Hematopoietic multipotent progenitor cell treated with erythropoietin and hydrocortisone succinate and interleukin-3 and kit ligand, for 15 days (in vitro differentiated cells): ENCODE measurements at regions not wholly inside any gene's neighbourhood (a gene's known extent, or its start where the extent isn't known, plus 50 kb on each side); places are given as distances from the start of the nearest gene placed in this dataset.
"Not testable (repeated sequence)": the region's sequence is repeated elsewhere in the genome, so short reads cannot be mapped to it uniquely, and the experiment has no call there.

Source experiments
- DNase-seq: peaks from one replicate; pipeline ENCODE4 v3.0.0-alpha.2; 2015; ENCODE audit warnings: low spot score

DNA sequence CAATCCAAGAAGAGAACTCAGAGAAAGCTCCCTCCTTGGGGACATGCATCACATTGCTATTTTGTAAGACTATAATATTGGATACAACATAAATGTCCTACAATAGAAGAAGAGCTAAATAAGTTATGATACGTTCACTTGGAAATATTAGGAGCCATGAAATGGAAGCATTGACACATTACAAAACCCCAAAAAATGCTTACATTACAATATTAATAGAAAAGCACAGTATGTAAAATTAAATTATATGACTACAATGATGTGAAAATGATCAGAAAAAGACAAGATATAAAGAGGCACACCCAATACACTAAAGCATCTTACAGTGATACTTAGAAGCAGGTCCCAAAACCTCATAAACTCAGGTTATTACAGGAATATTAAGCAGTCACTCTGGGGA, 694.1 kb downstream of the TOX3 start:
- DNase-seq: no peak

GRCh38 chr16:51851111-51851510, 695.8 kb downstream of the TOX3 start:
- DNase-seq: no peak

DNA sequence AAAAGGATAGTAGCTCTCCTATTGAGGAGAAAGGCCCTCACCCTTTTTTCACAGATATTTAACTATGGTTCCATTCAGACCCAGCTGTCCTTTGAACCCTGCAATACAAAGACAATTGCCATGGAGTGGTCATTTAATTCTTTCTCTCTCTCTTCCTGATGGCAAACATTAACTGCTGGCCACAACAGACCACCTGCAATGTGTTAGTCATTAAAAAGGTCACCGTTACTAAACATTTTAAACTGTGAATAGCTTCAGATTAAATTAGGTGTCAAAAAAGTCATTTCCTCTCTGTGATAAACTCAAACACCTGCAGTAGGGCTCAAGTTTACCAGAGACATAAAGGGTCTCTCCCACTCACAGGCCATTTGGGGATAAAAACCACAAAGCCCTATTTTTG, 697.2 kb downstream of the TOX3 start:
- DNase-seq: no peak

DNA sequence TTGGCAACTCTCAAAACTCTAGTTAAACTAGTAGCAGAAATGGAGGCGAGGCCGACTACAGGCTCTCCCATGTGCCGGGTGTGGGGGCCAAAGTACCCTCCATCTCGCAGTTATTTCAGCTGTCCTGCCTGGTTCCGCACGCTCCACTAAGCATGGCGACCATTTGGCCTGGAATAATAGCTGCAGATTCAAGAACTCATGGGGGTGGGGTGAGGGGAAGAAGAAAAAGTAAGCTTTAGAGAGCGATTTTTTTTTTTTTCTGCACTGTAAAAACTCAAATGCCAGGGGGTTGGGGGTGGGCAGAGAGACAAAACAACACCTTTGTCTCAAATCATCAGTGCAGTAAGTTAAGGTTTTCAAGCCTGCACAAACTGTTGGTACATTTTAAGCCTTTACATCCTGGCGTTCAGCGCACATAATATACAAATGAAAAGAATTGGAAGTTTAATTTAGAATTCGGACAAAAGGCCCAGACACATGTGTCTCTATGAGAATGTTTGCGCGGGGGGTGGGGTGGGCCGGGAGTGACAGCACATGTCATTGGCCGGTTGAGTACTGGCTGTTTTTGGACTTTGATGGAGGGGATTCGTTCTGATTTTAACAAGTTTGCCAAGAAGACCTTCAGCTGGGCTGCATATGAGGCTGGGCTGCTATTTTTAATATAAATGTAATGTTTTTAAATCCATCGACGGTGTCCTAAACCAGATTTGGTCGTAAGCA, 694.7 kb upstream of the SALL1 start:
- no peak for DNase-seq

DNA sequence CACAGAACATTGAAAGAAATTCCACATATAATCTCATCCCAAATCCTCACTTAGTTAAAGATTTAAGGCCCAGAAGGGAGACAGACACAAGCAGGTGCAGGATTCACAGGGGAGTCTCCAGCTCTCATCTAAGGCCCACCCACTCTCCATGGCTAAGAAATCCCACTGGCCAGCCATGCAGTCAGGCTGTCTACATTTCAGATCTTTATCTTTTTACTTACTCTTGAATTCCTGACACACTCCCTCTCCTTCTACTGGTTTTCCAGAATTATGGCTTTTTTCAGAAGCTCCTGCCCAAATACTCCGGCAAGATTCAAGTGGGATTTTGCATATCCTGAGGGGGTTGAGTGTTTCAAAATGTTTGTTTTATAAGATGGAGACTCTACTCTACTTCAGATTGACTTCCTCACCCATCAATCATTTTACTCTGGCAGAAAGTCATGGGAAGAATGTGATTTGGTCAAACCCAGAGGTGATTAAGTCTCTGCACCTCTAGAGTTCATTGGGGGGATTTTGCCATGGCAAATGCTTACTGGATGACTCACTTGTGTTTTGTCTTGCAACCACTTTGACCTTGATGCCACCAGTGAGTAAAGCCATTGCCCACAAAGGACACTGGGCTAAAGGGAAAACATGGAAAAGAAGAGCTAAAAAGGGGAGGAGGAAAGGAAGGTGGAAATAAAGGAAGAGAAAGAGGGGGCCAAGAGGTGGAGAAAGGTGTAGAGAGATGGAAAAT, 688.8 kb upstream of the SALL1 start:
- DNase-seq: no peak

- no peak for DNase-seq
Measured at GRCh38 chr16:51834794-51835193, 683.7 kb upstream of the SALL1 start.

DNA sequence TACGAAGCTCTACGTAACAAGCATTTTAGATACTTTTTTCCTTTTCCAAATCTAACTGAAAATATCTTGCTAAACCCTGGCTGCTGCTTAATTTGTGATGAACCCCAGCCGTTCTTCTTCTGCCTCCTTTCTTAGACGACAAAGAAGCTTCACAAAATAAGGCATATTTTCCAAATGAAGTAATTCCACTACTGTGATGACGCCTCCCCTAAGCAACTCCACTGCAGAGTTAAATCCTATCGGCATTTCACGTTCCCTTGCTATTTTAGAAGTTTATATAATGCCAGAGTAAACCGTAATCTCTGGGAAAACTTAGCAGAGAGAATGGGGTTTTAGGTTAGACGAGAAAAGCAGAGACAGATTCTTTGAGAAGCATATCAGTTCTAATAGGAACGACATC, 683.1 kb upstream of the SALL1 start:
- no peak for DNase-seq

GRCh38 chr16:51831595-51832367, 680.7 kb upstream of the SALL1 start:
- no peak for DNase-seq

- DNase-seq: not testable (repeated sequence)
Measured at GRCh38 chr16:51831034-51831433, 680.0 kb upstream of the SALL1 start.

- no peak for DNase-seq
Measured at GRCh38 chr16:51825779-51826178, 674.7 kb upstream of the SALL1 start.

DNA sequence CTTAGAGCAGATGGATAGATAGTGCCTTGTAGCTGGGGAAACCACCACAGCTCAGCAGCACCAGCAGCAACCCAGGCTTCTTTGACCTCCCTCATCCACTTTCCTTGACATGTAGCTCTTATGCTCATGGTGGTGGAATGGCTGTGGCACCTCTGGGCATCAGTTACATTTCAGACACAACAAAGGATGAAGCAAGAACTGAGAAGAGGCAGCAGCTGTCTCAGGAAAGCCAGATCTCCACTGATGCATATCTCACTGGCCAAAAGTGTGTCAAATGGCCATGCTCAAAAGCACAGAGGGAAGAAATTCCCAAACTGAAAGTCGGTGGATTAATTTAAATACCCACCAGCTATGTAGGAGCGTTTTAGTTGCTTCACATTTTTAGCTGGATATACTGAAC, 671.4 kb upstream of the SALL1 start:
- no peak for DNase-seq

DNA sequence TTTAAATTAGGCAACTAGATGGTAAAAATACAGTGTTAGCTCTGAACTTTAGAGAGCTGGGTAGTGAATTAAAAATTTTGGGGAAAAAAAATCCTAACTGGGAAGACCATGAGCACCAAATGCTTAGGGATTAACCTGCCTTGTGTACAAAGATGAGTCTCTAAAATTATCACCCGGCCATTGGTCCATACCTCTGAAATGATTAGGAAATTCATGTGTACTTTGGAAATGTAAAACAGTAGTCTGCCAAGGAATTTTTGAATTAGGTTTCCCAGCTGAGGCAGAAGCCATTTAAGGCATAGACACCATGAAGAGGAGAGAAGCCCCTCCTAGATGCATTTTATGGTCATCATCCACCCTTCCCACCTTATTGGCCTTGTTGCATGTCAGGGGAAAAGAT, 670.5 kb upstream of the SALL1 start:
- no peak for DNase-seq

DNA sequence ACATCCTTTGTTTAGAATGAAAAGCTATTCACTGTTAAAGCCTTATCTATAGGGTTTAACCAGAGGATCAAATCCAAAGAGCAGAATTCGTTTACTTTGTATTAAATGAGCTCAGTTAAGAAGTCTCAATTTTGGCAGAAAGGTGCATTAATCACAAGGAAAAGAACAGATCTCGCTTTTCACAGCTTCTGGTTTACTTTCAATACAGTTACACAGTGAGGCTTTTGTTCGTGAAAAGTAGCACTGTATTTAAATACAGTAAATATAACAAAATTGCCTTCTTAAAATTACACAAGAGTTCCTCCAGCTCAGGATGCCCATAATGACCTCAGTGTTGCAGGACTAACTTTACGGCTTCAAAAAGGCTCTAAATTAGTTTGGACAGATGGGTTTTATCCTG, 669.1 kb upstream of the SALL1 start:
- DNase-seq: no peak

GRCh38 chr16:51818342-51818944, 667.4 kb upstream of the SALL1 start:
- DNase-seq: peak; percentile 4

DNA sequence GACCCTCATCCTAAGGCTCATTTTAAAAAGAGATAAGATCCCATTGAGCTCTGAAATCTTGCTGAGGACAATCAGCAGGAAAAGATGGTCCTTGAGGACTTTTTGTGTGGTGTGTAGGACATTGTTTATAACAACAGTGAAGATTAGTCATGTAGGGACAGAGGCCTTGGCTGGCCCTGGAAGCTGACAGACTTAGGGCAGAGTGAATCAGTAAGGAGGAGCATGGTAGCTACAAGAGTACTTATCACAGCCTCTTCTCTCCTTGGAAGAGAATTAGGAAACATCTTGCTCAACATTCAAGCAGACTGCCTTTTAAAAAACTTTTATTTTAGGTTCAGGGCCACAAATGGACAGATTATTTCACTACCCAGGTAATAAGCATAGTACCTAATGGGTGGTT, 665.9 kb upstream of the SALL1 start:
- no peak for DNase-seq

- no peak for DNase-seq
Measured at GRCh38 chr16:51815523-51815922, 664.5 kb upstream of the SALL1 start.

- no peak for DNase-seq
Measured at GRCh38 chr16:51814617-51815016, 663.5 kb upstream of the SALL1 start.

- no peak for DNase-seq
Measured at GRCh38 chr16:51813609-51814008, 662.5 kb upstream of the SALL1 start.

- DNase-seq: no peak
Measured at GRCh38 chr16:51812945-51813344, 661.9 kb upstream of the SALL1 start.

- DNase-seq: no peak
Measured at GRCh38 chr16:51807551-51807950, 656.5 kb upstream of the SALL1 start.

GRCh38 chr16:51801635-51802034, 650.6 kb upstream of the SALL1 start:
- DNase-seq: no peak

- no peak for DNase-seq
Measured at GRCh38 chr16:51797669-51798259, 646.7 kb upstream of the SALL1 start.
